ENCODE measurements at regions not wholly inside any gene's neighbourhood (a gene's known extent, or its start where the extent isn't known, plus 50 kb on each side); places are given as distances from the start of the nearest gene placed in this dataset.

DNA sequence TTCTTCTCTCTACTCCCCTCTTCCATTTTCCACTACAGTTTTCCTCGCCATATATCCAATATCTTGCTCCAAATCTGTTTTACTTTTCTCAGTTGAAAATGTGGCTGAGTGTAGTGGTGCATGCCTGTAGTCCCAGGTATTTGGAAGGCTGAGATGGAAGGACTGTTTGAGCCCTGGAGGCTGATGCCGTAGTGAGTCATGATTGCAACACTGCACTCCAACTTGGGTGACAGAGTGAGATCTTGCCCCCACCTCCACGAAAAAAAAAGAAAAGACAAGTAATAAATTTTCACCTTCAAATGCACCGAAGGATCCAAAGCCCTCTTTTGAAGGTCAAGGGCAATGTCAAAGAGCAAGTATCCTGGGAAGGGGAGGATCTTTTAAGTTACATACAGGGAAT is 592.3 kb downstream of the TMEM114 start:
- no peak overlapping the region for H3K4me3 ChIP-seq (ENCODE audit: low read depth, low read length)
- no peaks in the 10 kb centered on the region for H3K36me3 ChIP-seq (ENCODE audit: control insufficient read depth, insufficient read depth, low read length)
- no peak for DNase-seq (ENCODE audit: low read depth)
- TF ChIP-seq, protein P1, sequence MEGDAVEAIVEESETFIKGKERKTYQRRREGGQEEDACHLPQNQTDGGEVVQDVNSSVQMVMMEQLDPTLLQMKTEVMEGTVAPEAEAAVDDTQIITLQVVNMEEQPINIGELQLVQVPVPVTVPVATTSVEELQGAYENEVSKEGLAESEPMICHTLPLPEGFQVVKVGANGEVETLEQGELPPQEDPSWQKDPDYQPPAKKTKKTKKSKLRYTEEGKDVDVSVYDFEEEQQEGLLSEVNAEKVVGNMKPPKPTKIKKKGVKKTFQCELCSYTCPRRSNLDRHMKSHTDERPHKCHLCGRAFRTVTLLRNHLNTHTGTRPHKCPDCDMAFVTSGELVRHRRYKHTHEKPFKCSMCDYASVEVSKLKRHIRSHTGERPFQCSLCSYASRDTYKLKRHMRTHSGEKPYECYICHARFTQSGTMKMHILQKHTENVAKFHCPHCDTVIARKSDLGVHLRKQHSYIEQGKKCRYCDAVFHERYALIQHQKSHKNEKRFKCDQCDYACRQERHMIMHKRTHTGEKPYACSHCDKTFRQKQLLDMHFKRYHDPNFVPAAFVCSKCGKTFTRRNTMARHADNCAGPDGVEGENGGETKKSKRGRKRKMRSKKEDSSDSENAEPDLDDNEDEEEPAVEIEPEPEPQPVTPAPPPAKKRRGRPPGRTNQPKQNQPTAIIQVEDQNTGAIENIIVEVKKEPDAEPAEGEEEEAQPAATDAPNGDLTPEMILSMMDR (IDR thresholded peaks at IDR 0.05; ENCODE audit: insufficient read depth, low read length, poor library complexity, severe bottlenecking) = no peak
- no peaks in the 10 kb centered on the region for H3K27me3 ChIP-seq (ENCODE audit: control insufficient read depth, insufficient read depth, low read length)

DNA sequence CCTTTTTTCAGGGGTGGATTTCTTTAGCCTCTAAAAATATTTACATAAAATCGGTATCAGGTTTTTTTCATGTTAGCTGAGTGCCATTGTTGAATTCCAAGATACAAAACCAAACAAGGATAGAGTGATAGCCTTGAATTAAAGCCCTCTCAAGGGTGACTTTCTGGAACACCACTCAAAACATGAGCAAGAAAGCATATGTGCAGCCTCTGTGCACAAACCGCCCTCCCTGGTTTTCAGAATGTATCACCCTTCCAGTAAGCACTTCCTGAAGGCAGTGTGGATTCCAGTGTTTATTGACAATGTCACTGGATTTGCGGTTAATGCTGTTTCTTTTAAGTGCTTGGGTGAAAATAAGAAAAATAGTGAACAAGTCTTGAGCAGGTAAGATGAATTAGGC is 597.7 kb downstream of the TMEM114 start:
- Histone ChIP-seq H3K27me3 (ENCODE audit: control insufficient read depth, insufficient read depth, low read length) (no peaks in the 10 kb centered on the region), H3K36me3 (ENCODE audit: control insufficient read depth, insufficient read depth, low read length) (no peaks in the 10 kb centered on the region), H3K4me3 (ENCODE audit: low read depth, low read length) (no peak overlapping the region)
- DNase-seq (ENCODE audit: low read depth) = no peak
- TF ChIP-seq, protein P1 (IDR thresholded peaks at IDR 0.05; ENCODE audit: insufficient read depth, low read length, poor library complexity, severe bottlenecking) = no peak

DNA sequence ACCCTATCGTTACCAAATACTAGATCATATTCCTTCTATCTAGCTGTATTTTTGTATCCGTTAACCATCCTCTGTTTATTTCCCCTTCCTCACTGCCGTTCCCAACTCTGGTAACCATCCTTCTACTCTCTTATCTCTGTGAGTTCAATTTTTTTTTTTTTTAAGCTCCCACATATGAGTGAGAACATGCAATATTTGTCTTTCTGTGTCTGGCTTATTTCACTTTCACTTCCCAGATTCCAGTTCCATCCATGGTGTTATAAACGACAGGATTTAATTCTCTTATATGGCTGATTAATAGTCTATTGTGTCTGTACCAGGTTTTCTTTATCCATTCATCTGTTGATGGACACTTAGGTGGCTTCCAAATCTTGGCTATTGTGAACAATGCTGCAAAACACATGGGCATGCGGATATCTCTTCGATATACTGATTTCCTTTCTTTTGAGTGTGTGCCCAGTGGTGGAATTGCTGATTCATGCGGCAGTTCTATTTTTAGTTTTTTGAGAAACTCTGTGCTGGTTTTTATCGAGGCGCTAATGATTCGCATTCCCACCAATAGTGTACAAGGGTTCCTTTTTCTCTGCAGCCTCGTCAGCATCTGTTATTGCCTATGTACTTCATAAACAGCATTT is 599.6 kb downstream of the TMEM114 start:
- TF ChIP-seq, protein P1 (IDR thresholded peaks at IDR 0.05; ENCODE audit: insufficient read depth, low read length, poor library complexity, severe bottlenecking) = no peak
- Histone ChIP-seq H3K27me3 (ENCODE audit: control insufficient read depth, insufficient read depth, low read length) (no peaks in the 10 kb centered on the region), H3K4me3 (ENCODE audit: low read depth, low read length) (no peak overlapping the region), H3K36me3 (ENCODE audit: control insufficient read depth, insufficient read depth, low read length) (no peaks in the 10 kb centered on the region)
- no peak for DNase-seq (ENCODE audit: low read depth)

DNA sequence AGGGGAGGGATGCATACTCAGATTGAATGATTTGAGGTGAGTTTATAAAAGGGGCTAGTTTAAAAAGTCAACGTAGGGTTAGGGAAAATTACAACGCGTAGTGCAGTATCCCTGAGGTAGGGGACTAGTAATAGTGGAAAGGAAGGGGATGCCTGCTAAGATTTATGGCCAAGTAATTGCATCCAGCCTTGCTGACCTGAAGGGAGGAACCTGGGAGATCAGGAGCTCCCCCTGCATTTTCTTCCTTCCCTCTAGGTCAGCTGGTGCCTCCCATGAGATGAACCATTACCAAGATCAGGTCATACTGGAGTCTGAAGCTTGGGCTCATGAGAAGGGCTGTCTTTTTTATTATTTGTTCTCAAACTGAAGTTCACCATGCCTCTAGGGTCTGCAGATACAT is 606.6 kb downstream of the TMEM114 start:
- no peaks in the 10 kb centered on the region for H3K36me3 ChIP-seq (ENCODE audit: control insufficient read depth, insufficient read depth, low read length)
- no peaks in the 10 kb centered on the region for H3K27me3 ChIP-seq (ENCODE audit: control insufficient read depth, insufficient read depth, low read length)
- TF ChIP-seq, protein P1 (IDR thresholded peaks at IDR 0.05; ENCODE audit: insufficient read depth, low read length, poor library complexity, severe bottlenecking) = no peak
- no peak for DNase-seq (ENCODE audit: low read depth)
- H3K4me3 ChIP-seq (ENCODE audit: low read depth, low read length) = no peak overlapping the region

DNA sequence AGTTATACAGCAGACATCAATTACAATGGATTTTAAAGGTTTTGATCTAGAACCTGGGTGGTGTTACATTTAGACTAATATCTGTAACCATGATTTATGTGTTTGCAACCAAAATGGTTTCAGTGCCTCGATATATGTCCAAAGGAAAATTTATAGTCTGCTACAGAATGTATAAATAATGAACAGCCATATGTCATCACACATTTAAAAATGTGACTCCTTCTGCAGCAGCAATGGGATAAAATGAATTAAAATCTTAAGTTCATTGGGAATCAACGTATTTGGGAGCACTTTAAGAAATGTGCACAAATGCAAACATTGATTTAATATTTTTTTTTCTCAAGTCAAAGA is 610.2 kb downstream of the TMEM114 start:
- H3K27me3 ChIP-seq (ENCODE audit: control insufficient read depth, insufficient read depth, low read length) = no peaks in the 10 kb centered on the region
- no peak for DNase-seq (ENCODE audit: low read depth)
- TF ChIP-seq, protein P1 (IDR thresholded peaks at IDR 0.05; ENCODE audit: insufficient read depth, low read length, poor library complexity, severe bottlenecking) = no peak
- H3K36me3 ChIP-seq (ENCODE audit: control insufficient read depth, insufficient read depth, low read length) = no peaks in the 10 kb centered on the region
- no peak overlapping the region for H3K4me3 ChIP-seq (ENCODE audit: low read depth, low read length)

DNA sequence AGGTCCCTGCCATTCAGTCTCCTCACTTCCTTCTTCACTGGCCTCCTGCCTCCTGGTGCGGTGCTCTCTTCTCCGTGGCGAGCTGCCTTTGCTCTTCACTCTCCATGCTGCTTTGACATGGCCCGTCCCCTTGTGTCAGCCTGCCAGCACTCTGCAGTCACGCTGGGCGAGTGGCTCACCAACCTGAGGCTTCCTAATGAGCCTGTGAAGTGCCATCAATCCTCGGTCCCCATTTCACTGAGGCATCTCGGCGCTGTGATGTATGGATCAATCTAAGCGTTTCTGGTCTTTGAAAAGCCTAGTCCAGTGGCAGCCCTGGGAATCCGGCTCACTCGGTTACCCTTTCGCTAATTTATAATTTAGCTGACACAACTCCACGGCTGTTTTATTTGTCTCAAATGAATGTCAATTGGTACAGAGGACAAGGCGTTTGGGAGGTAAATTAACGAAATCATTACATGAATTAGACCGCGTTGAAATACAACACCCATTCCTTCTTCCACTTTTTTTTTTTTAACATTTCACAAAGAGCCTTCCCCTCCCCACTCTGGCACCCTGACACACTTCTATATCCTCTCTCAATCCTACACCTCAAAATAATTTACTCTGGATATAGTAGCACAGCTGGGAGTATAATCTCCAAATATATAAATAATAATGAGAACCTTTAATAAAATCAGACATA is 610.7 kb downstream of the TMEM114 start:
- Histone ChIP-seq H3K36me3 (ENCODE audit: control insufficient read depth, insufficient read depth, low read length) (no peaks in the 10 kb centered on the region), H3K27me3 (ENCODE audit: control insufficient read depth, insufficient read depth, low read length) (no peaks in the 10 kb centered on the region), H3K4me3 (ENCODE audit: low read depth, low read length) (no peak overlapping the region)
- DNase-seq (ENCODE audit: low read depth) = no peak
- TF ChIP-seq, protein P1 (IDR thresholded peaks at IDR 0.05; ENCODE audit: insufficient read depth, low read length, poor library complexity, severe bottlenecking) = no peak
